Ectodermal cell (in vitro differentiated cells): ENCODE measurements at regions not wholly inside any gene's neighbourhood (a gene's known extent, or its start where the extent isn't known, plus 50 kb on each side); places are given as distances from the start of the nearest gene placed in this dataset.

Source experiments
- H3K27ac ChIP-seq: 2 replicates; pipeline ENCODE4 v1.7.0; 2013; ENCODE audit warnings: mild to moderate bottlenecking, low read depth, low read length; ENCODE audit not compliant: insufficient read depth, poor library complexity, severe bottlenecking
- H3K27me3 ChIP-seq: 2 replicates; pipeline ENCODE4 v1.7.0; 2013; ENCODE audit warnings: mild to moderate bottlenecking, low read length; ENCODE audit not compliant: insufficient read depth, control insufficient read depth, poor library complexity, severe bottlenecking
- H3K36me3 ChIP-seq: one replicate; pipeline ENCODE4 v1.7.0; 2013; ENCODE audit warnings: low read length; ENCODE audit not compliant: control insufficient read depth, insufficient read depth
- H3K4me1 ChIP-seq: one replicate; pipeline ENCODE4 v1.7.0; 2013; ENCODE audit warnings: low read length; ENCODE audit not compliant: control insufficient read depth, insufficient read depth
- H3K4me3 ChIP-seq: 2 replicates; pipeline ENCODE4 v1.7.0; 2013; ENCODE audit warnings: low read depth, low read length, control low read depth; ENCODE audit not compliant: insufficient read depth
- H3K9me3 ChIP-seq: 2 replicates; pipeline ENCODE4 v1.7.0; 2013; ENCODE audit warnings: mild to moderate bottlenecking, low read length, moderate library complexity; ENCODE audit not compliant: control insufficient read depth
- WGBS, 2 experiments: methylation state at CpG; one replicate each; pipeline ENCODE4 v1.1.7; 2013; ENCODE audit warnings: missing lambda C conversion rate in 2 of 2; 5-methylcytosine and 5-hydroxymethylcytosine counted together

DNA sequence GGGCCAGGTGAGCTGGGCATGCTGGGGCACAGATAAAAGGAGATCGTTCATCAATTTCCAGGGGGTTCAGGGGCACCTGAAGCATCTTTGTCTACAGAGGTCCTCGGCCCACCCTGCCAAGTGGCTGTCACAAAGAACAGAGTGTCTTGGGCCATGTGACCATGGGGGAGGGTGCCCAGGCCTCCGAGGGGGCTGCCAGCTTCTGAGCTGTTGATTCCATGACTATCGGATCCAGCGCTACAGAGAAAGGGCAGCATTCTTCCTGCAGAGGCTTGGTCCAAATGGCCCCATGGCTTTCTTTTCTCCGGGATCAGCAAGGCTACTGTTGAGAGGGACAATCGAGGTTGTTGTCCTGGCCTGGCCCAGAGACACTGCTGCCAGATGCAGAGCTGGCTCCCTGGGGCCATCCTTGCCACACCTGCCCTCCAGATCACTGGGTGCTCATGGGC, 289.2 kb downstream of the ZSWIM6 start:
- H3K27me3 ChIP-seq, result peaks cover 11% of the 10 kb centered on the region
- peaks cover 9% of the 10 kb centered on the region for H3K4me1 ChIP-seq
- H3K36me3 ChIP-seq, result no peaks in the 10 kb centered on the region
- H3K9me3 ChIP-seq, result no peaks in the 10 kb centered on the region
- 86 to 91% methylated on average over 7 of the region's 7 CpGs for WGBS, 2 experiments
- H3K4me3 ChIP-seq, result no peak overlapping the region
- no peak overlapping the region for H3K27ac ChIP-seq

DNA sequence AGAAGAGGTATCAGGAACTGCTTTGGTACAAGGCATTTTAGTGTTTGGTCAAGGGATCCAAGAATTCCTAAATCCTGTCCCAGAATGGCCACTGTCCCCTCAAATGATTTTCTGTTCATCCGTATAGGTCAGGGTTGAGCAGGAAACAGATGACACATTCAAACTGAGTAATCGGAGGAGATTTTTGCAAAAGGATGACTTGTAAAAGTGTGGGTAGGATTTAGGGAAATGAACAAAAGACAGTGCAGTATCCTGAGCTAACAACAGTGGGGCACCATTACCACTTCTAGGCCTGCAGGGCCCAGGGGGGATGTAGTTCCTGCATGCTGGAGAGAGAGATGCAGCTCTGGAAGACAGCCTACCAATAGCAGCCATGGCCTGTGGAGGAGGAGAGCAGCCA, 290.1 kb downstream of the ZSWIM6 start:
- no peak overlapping the region for H3K4me3 ChIP-seq
- no peaks in the 10 kb centered on the region for H3K36me3 ChIP-seq
- H3K27me3 ChIP-seq, result peaks cover 11% of the 10 kb centered on the region
- no peak overlapping the region for H3K27ac ChIP-seq
- peaks cover 9% of the 10 kb centered on the region for H3K4me1 ChIP-seq
- no peaks in the 10 kb centered on the region for H3K9me3 ChIP-seq
- WGBS, 2 experiments, result 97 to 100% methylated on average over 2 of the region's 2 CpGs

DNA sequence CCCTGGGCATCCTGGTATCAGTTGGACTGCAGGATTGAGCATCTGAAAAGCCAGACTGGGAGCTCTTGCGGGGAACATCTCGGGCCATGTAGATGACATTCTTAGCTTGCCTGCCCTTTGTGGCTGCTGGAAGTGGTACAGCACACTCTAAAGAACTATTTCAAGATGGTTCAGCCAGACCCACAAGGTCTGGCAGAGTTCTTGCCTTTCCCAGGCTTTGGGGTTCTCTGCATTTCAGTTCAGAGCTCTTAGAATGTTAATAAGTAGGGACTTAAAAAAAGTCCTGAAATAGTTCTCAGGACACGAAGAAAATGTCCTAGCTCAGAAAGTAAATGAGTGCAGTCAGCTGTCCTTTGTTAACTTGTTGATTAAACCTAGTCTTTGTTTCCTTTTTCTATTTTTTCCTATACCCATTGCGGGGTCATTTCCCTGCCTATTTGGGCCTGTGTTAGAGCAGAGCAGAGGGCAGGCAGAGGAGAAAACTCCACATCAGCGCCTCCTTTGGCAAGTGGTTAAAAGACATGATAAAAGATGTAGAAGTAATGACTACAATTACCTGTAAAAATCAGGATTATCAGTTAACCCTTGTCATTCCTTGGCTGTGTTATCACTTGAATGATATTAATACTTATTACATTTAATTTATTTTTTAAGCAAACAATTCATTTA, 291.5 kb downstream of the ZSWIM6 start:
- Histone ChIP-seq H3K36me3 (no peaks in the 10 kb centered on the region), H3K4me1 (peaks cover 9% of the 10 kb centered on the region), H3K9me3 (no peaks in the 10 kb centered on the region), H3K27me3 (peaks cover 11% of the 10 kb centered on the region), H3K27ac (no peak overlapping the region), H3K4me3 (no peak overlapping the region)
- 64 to 75% methylated on average over 4 to 5 of the region's 5 CpGs for WGBS, 2 experiments

DNA sequence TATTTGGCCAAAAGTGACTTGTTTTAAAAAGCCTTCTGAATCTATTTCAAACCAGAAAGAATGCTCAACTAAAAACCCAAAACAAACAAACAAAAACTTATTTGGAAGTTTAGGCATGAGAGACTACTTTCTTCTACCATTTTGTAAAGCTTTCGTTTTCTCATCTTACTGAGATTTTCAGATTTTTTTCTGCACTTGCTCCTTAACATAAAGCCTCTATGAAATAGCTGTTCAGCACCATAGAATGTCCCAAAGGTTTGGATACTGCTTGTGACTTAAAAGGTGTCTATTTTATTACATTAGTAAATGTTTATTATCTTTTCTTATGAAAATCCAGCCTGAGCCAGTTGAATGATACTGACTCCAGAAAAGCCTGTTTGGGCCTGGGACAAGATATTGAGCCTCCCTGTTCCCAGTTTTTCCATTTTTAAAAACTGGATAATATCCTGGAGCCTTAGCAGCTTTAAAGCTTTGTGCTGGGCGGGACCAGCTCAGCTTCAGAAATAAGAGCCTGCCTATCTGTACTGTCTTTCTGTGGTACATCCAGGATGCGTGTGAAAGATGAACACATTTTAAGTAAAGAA, 292.6 kb downstream of the ZSWIM6 start:
- 85 to 88% methylated on average over 3 of the region's 3 CpGs for WGBS, 2 experiments
- H3K4me3 ChIP-seq, result peak overlapping the region; percentile 49
- no peak overlapping the region for H3K27ac ChIP-seq
- H3K9me3 ChIP-seq, result no peaks in the 10 kb centered on the region
- H3K27me3 ChIP-seq, result peaks cover 11% of the 10 kb centered on the region
- no peaks in the 10 kb centered on the region for H3K36me3 ChIP-seq
- H3K4me1 ChIP-seq, result peaks cover 9% of the 10 kb centered on the region

DNA sequence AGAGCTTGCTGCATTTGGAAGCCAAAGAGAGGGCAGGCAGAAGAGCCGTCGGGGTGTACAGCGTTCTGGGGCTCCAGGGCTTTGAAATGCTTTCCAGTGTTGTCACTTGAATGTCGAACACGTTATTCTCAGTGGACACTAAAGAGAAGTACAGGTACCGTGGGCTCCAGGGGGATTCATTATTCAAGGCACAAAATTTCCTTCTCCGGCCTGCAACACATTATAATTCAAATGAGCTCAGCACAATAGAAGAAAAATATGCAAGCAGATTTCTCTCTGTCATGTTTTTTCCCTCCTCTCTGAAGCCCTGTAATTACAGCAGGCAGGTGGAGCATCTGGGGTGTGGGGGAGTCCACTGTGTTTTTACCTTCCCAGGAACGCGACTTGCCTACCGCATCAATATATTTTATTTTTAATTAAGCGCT, 293.1 kb downstream of the ZSWIM6 start:
- Histone ChIP-seq H3K9me3 (no peaks in the 10 kb centered on the region), H3K27me3 (peaks cover 11% of the 10 kb centered on the region), H3K36me3 (no peaks in the 10 kb centered on the region), H3K4me3 (peak overlapping the region; percentile 49), H3K4me1 (peaks cover 9% of the 10 kb centered on the region), H3K27ac (no peak overlapping the region)
- 16 to 22% methylated on average over 11 of the region's 11 CpGs for WGBS, 2 experiments

DNA sequence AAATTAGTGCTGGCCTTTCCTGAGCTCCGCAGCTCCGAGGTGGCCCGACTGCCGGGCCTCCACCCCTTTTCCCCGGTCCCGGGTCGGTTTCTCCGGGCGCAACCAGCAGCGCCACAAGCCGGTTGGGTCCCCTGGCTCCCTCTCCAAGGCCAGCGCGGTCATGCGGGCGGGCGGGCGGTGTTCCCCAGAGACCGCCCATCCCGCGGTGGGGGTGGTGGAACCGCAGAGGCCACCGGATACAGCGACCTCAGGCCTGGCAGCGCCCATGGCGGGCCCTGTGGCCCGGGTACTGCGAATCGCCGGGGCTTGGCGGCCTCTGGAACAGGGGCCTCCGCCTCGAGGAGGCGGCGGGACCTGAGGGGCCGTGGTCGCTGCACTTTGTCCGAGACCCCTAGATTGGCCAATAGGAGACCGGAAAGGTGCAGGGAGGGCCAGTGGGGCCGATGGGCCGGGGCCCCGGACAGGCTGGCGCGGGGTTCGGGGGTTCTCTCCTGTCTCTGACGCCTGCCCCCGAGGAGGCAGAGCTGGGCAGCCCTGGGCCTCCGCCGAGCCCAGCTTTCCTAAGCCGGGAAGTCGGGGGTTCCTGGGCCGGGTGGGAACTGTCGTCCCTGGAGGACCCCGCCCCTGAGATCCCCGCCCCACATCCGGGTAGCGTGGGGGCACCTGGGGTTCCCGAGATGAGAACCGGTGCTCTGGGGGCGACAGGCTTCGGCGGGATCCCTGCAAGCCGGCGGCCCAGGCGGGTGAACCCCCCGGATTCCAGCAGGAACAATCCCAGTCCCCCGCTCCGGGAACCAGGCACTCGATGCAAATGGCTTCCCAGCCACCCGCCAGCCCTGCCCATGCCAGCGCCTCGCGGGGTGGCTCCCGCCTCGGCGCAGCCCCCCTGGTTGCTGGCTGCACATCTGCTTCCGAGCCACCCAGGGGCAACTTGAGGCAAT, 293.9 kb downstream of the ZSWIM6 start:
- 20 to 21% methylated on average over 76 of the region's 76 CpGs for WGBS, 2 experiments
- peaks cover 11% of the 10 kb centered on the region for H3K27me3 ChIP-seq
- H3K9me3 ChIP-seq, result no peaks in the 10 kb centered on the region
- H3K27ac ChIP-seq, result no peak overlapping the region
- H3K4me1 ChIP-seq, result peaks cover 9% of the 10 kb centered on the region
- no peaks in the 10 kb centered on the region for H3K36me3 ChIP-seq
- H3K4me3 ChIP-seq, result peak overlapping the region; percentile 49

DNA sequence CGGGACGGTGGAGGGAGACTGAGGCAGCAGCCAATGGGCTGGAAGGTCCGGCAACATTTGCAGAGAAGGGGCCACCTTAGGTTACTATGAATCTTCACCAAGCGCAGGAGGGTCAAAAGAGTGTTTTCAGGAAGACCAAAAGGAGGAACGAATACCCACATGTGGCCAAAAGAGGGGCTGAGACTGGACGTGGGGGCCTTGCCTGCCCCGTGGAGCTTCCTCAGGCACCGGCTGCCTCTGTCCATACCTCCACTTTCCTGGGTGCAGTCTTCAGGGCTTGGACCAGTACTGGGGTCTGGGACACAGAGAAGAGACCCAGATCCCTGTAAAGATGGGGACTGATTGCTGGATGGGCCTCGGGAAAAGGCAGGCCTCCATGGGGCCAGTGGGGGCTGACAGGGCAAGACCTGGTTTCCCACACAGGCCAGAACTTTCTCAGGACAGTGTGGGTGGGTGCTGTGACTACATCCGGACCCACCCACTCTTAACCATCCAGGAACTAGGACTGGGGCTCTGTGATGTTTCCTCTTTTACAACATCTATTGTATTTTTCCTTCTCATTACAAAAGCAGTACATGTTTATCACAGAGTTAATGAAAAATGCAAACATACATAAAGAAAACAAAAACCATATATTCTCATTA, 294.7 kb downstream of the ZSWIM6 start:
- 79 to 82% methylated on average over 10 of the region's 10 CpGs for WGBS, 2 experiments
- peaks cover 15% of the 10 kb centered on the region for H3K4me1 ChIP-seq
- H3K27ac ChIP-seq, result no peak overlapping the region
- peak overlapping the region; percentile 49 for H3K4me3 ChIP-seq
- H3K27me3 ChIP-seq, result peaks cover 11% of the 10 kb centered on the region
- H3K9me3 ChIP-seq, result no peaks in the 10 kb centered on the region
- H3K36me3 ChIP-seq, result no peaks in the 10 kb centered on the region

DNA sequence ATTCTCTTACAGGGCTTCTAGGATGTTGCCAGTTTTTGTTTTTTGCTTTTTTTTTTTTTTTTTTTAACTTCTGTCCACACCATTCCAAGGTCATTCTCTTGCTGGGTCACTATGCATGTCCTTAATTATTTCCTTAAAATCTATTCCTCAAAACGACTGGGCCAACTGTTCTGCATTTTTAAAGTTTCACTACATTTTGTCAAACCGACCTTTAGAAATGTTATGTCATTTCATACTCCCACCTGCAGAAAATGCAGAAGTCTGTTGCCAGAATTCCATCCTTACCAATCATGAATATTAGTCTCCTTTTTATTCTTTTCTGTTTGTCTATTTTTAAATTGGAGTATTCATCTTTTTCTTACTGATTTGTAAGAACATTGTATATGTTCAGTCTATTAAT, 295.5 kb downstream of the ZSWIM6 start:
- H3K27me3 ChIP-seq, result peaks cover 11% of the 10 kb centered on the region
- H3K4me1 ChIP-seq, result peaks cover 21% of the 10 kb centered on the region
- no peak overlapping the region for H3K4me3 ChIP-seq
- WGBS, 2 experiments, result 75 to 85% methylated on average over 2 of the region's 2 CpGs
- no peaks in the 10 kb centered on the region for H3K36me3 ChIP-seq
- H3K27ac ChIP-seq, result no peak overlapping the region
- no peaks in the 10 kb centered on the region for H3K9me3 ChIP-seq

DNA sequence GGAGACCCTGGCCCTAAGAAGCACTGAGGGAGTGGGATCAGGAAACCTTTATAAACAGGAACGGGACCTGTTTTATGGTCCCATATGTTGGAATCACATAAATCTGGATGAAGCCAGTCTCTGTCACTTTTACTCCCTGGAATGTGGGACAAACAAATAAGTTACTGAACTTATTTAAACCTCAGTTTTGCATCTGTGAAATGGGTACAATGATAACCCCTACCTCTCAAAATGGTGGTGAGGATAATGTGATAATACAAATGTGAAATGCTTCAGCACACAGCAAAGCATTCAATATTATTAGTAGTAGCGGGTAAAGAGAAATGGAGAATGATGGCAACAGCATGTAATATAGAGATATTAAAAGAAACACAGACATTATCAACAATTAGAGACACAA, 298.9 kb downstream of the ZSWIM6 start:
- 94 to 96% methylated on average over 1 of the region's 2 CpGs for WGBS, 2 experiments
- no peaks in the 10 kb centered on the region for H3K36me3 ChIP-seq
- H3K4me1 ChIP-seq, result peaks cover 13% of the 10 kb centered on the region
- H3K9me3 ChIP-seq, result no peaks in the 10 kb centered on the region
- H3K4me3 ChIP-seq, result no peak overlapping the region
- no peak overlapping the region for H3K27ac ChIP-seq
- no peaks in the 10 kb centered on the region for H3K27me3 ChIP-seq
